ENCODE measurements at regions not wholly inside any gene's neighbourhood (a gene's known extent, or its start where the extent isn't known, plus 50 kb on each side); places are given as distances from the start of the nearest gene placed in this dataset.

DNA sequence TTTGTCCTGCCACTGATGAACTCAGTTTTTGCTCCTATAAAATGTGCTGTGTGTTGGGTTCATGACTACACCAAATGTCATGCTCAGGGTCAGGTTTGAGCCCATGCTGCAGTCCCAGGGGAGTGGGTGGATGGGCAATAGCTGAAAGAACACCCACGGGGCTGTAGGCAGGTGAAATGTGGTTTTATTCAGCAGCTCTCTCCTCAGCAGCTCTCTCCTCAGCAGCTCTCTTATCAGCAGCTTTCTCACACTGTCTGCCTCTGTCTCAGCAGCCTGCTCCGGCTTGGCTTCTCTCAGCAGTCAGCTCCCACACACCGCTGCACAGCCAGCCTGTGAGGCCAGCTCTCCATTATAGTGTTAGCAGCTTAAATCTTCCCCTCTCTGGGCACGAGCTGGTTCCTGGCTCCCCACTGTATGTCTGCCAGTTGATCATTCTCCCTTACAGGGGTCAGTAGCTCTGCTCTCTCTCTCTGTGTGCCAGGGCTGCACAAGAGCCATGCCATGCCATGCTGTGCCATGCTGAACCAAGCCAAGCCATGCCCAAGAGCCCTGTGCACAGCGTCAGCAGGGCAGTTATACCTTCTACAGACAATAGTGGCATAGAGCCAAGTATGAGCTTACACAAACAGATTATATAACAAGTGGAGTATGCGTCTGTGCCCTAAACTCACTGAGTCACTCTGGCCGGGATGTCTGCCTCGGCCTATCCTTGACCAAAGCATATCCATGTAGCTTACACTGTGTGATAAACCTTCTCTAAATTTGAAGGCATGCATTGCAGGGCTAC is 303.3 kb upstream of the TMPO start:
- H3K4me2 ChIP-seq (ENCODE audit: low read length): no peak overlapping the region
- H3K79me2 ChIP-seq (ENCODE audit: insufficient read depth, low read length): no peaks in the 10 kb centered on the region
- H4K20me1 ChIP-seq (ENCODE audit: insufficient read depth, low read length): no peaks in the 10 kb centered on the region

GRCh38 chr12:98213556-98213955 is 301.8 kb upstream of the TMPO start:
- H3K36me3 ChIP-seq (ENCODE audit: insufficient read depth, low read length): no peaks in the 10 kb centered on the region
- H2AFZ ChIP-seq (ENCODE audit: low read length): no peak overlapping the region
- no peaks in the 10 kb centered on the region for H3F3A ChIP-seq (ENCODE audit: insufficient read depth, low read length)
- TF ChIP-seq CTCF (IDR thresholded peaks at IDR 0.05; ENCODE audit: low read length) (no peak), EZH2 (IDR thresholded peaks at IDR 0.05; ENCODE audit: borderline replicate concordance, low read length) (no peak)
- no peaks in the 10 kb centered on the region for H3K9me2 ChIP-seq (ENCODE audit: low read depth, low read length)
- no peak overlapping the region for H3K9ac ChIP-seq (ENCODE audit: low read length)
- H3K4me3 ChIP-seq (ENCODE audit: low read depth, low read length, poor library complexity, severe bottlenecking): no peak overlapping the region
- no peaks in the 10 kb centered on the region for H3K79me2 ChIP-seq (ENCODE audit: insufficient read depth, low read length)
- H3K9me3 ChIP-seq (ENCODE audit: low read length): no peaks in the 10 kb centered on the region
- no peak overlapping the region for H3K27ac ChIP-seq (ENCODE audit: low read depth, low read length, poor library complexity, severe bottlenecking)
- H3K27me3 ChIP-seq (ENCODE audit: insufficient read depth, low read length): no peaks in the 10 kb centered on the region
- no peaks in the 10 kb centered on the region for H3K4me1 ChIP-seq (ENCODE audit: insufficient read depth, low read length, severe bottlenecking)
- H4K20me1 ChIP-seq (ENCODE audit: insufficient read depth, low read length): no peaks in the 10 kb centered on the region
- no peak overlapping the region for H3K4me2 ChIP-seq (ENCODE audit: low read length)

More for the DNA sequence above, 303.3 kb upstream of the TMPO start:
- no peak for TF ChIP-seq CTCF (IDR thresholded peaks at IDR 0.05; ENCODE audit: low read length)
- no peak overlapping the region for H3K27ac ChIP-seq (ENCODE audit: low read depth, low read length, poor library complexity, severe bottlenecking)
- no peaks in the 10 kb centered on the region for H3K9me3 ChIP-seq (ENCODE audit: low read length)
- H3K4me3 ChIP-seq (ENCODE audit: low read depth, low read length, poor library complexity, severe bottlenecking): no peak overlapping the region
- H3K9me2 ChIP-seq (ENCODE audit: low read depth, low read length): no peaks in the 10 kb centered on the region
- H3F3A ChIP-seq (ENCODE audit: insufficient read depth, low read length): no peaks in the 10 kb centered on the region
- no peaks in the 10 kb centered on the region for H3K36me3 ChIP-seq (ENCODE audit: insufficient read depth, low read length)
- H3K4me1 ChIP-seq (ENCODE audit: insufficient read depth, low read length, severe bottlenecking): no peaks in the 10 kb centered on the region
- H2AFZ ChIP-seq (ENCODE audit: low read length): no peak overlapping the region
- H3K9ac ChIP-seq (ENCODE audit: low read length): no peak overlapping the region
- H3K27me3 ChIP-seq (ENCODE audit: insufficient read depth, low read length): no peaks in the 10 kb centered on the region

- H3K79me2 ChIP-seq (ENCODE audit: insufficient read depth, low read length): no peaks in the 10 kb centered on the region
- H3K4me1 ChIP-seq (ENCODE audit: insufficient read depth, low read length, severe bottlenecking): no peaks in the 10 kb centered on the region
- H3K4me2 ChIP-seq (ENCODE audit: low read length): no peak overlapping the region
- no peaks in the 10 kb centered on the region for H4K20me1 ChIP-seq (ENCODE audit: insufficient read depth, low read length)
- H3K9me3 ChIP-seq (ENCODE audit: low read length): no peaks in the 10 kb centered on the region
- H3F3A ChIP-seq (ENCODE audit: insufficient read depth, low read length): no peaks in the 10 kb centered on the region
- H2AFZ ChIP-seq (ENCODE audit: low read length): no peak overlapping the region
- H3K27me3 ChIP-seq (ENCODE audit: insufficient read depth, low read length): no peaks in the 10 kb centered on the region
- H3K4me3 ChIP-seq (ENCODE audit: low read depth, low read length, poor library complexity, severe bottlenecking): no peak overlapping the region
- no peaks in the 10 kb centered on the region for H3K36me3 ChIP-seq (ENCODE audit: insufficient read depth, low read length)
- H3K9ac ChIP-seq (ENCODE audit: low read length): no peak overlapping the region
- H3K27ac ChIP-seq (ENCODE audit: low read depth, low read length, poor library complexity, severe bottlenecking): no peak overlapping the region
- no peak for TF ChIP-seq EZH2 (IDR thresholded peaks at IDR 0.05; ENCODE audit: borderline replicate concordance, low read length)
- TF ChIP-seq CTCF (IDR thresholded peaks at IDR 0.05; ENCODE audit: low read length): no peak
- H3K9me2 ChIP-seq (ENCODE audit: low read depth, low read length): no peaks in the 10 kb centered on the region
These were observed 298.1 kb upstream of the TMPO start for GRCh38 chr12:98217257-98217656.
